ENCODE measurements at regions not wholly inside any gene's neighbourhood (a gene's known extent, or its start where the extent isn't known, plus 50 kb on each side); places are given as distances from the start of the nearest gene placed in this dataset.

- Mint-ChIP-seq H3K9me3 (no peaks in the 10 kb centered on the region), H3K4me3 (no peak overlapping the region), H3K4me1 (ENCODE audit: low read depth) (no peaks in the 10 kb centered on the region), H3K36me3 (ENCODE audit: low read depth) (no peaks in the 10 kb centered on the region), H3K27me3 (peaks cover 8% of the 10 kb centered on the region), H3K27ac (no peak overlapping the region)
- no peak for TF ChIP-seq CTCF (IDR thresholded peaks at IDR 0.05)
- intact Hi-C loops (cut with micrococcal nuclease): no loop called here
- no peak for ATAC-seq
- DNase-seq: no peak
- CTCF ChIA-PET: interaction anchor here (0.7 kb wide), 1 partner anchor 16 kb away, joined by 3 read pairs; no protein-coding TSS in a partner anchor
- POLR2A ChIA-PET: no interaction called here
Observed at GRCh38 chr9:73038613-73039012, 85.8 kb upstream of the ALDH1A1 start.

- Mint-ChIP-seq H3K4me3 (no peak overlapping the region), H3K27ac (no peak overlapping the region), H3K9me3 (no peaks in the 10 kb centered on the region), H3K36me3 (ENCODE audit: low read depth) (no peaks in the 10 kb centered on the region), H3K4me1 (ENCODE audit: low read depth) (no peaks in the 10 kb centered on the region), H3K27me3 (peaks cover 8% of the 10 kb centered on the region)
- intact Hi-C loops (cut with micrococcal nuclease): no loop called here
- POLR2A ChIA-PET: no interaction called here
- CTCF ChIA-PET: no interaction called here
- DNase-seq (no peak), ATAC-seq (no peak)
- no peak for TF ChIP-seq CTCF (IDR thresholded peaks at IDR 0.05)
Observed at GRCh38 chr9:73038089-73038509, 85.2 kb upstream of the ALDH1A1 start.

- H3K9me3 Mint-ChIP-seq: no peaks in the 10 kb centered on the region
- ChIA-PET CTCF (interaction anchor here (0.6 kb wide), 1 partner anchor 361 kb away, joined by 3 read pairs; no protein-coding TSS in a partner anchor), POLR2A (no interaction called here)
- no peak for DNase-seq
- no peak for ATAC-seq
- no peak for TF ChIP-seq CTCF (IDR thresholded peaks at IDR 0.05)
- no peak overlapping the region for H3K27ac Mint-ChIP-seq
- no peaks in the 10 kb centered on the region for H3K36me3 Mint-ChIP-seq (ENCODE audit: low read depth)
- peaks cover 7% of the 10 kb centered on the region for H3K27me3 Mint-ChIP-seq
- no peaks in the 10 kb centered on the region for H3K4me1 Mint-ChIP-seq (ENCODE audit: low read depth)
- H3K4me3 Mint-ChIP-seq: no peak overlapping the region
- intact Hi-C loops (cut with micrococcal nuclease): no loop called here
Observed at GRCh38 chr9:73037613-73038012, 84.8 kb upstream of the ALDH1A1 start.

- no peaks in the 10 kb centered on the region for H3K4me1 Mint-ChIP-seq (ENCODE audit: low read depth)
- ATAC-seq: no peak
- H3K9me3 Mint-ChIP-seq: no peaks in the 10 kb centered on the region
- peaks cover 7% of the 10 kb centered on the region for H3K27me3 Mint-ChIP-seq
- TF ChIP-seq CTCF (IDR thresholded peaks at IDR 0.05): no peak
- no peak overlapping the region for H3K4me3 Mint-ChIP-seq
- no peak overlapping the region for H3K27ac Mint-ChIP-seq
- ChIA-PET CTCF (interaction anchor here (1.0 to 2.8 kb wide), 2 partner anchors 12 to 165 kb away, joined by 3 to 8 read pairs; no protein-coding TSS in a partner anchor), POLR2A (no interaction called here)
- no peak for DNase-seq
- H3K36me3 Mint-ChIP-seq (ENCODE audit: low read depth): no peaks in the 10 kb centered on the region
- intact Hi-C loops (cut with micrococcal nuclease): no loop called here
Observed at GRCh38 chr9:73034962-73035361, 82.1 kb upstream of the ALDH1A1 start.

- Mint-ChIP-seq H3K36me3 (ENCODE audit: low read depth) (no peaks in the 10 kb centered on the region), H3K9me3 (no peaks in the 10 kb centered on the region), H3K27me3 (no peaks in the 10 kb centered on the region), H3K27ac (no peak overlapping the region), H3K4me1 (ENCODE audit: low read depth) (no peaks in the 10 kb centered on the region), H3K4me3 (no peak overlapping the region)
- ATAC-seq: no peak
- POLR2A ChIA-PET: no interaction called here
- DNase-seq: no peak
- intact Hi-C loops (cut with micrococcal nuclease): no loop called here
- TF ChIP-seq CTCF (IDR thresholded peaks at IDR 0.05): no peak
- CTCF ChIA-PET: no interaction called here
Observed at GRCh38 chr9:73031350-73031749, 78.5 kb upstream of the ALDH1A1 start.

Measured in activated CD8-positive, alpha-beta T cell treated with anti-CD3 and anti-CD28 coated beads for 36 hours (primary cell).